ENCODE measurements at regions not wholly inside any gene's neighbourhood (a gene's known extent, or its start where the extent isn't known, plus 50 kb on each side); places are given as distances from the start of the nearest gene placed in this dataset.

- Histone ChIP-seq H3K4me3 (ENCODE audit: extremely low read depth in 1 of 4, insufficient read depth in 2 of 4, low read depth in 3 of 4, low read length in 4 of 4) (no peak overlapping the region), H3K4me2 (ENCODE audit: insufficient read depth in 1 of 2, low read depth in 2 of 2, low read length in 2 of 2) (no peak overlapping the region), H3K9ac (replicated peaks in 1 of 4; ENCODE audit: extremely low read depth in 1 of 4, low read depth in 3 of 4, low read length in 3 of 4) (no peak overlapping the region), H3K9me3 (ENCODE audit: insufficient read depth in 2 of 2, low read depth in 1 of 2, low read length in 1 of 2) (no peaks in the 10 kb centered on the region), H3K4ac (replicated peaks; ENCODE audit: insufficient read length, low read depth, low read length) (no peak overlapping the region), H4K20me1 (replicated peaks in 1 of 2; ENCODE audit: control insufficient read depth in 1 of 2, insufficient read depth in 2 of 2, low read length in 2 of 2) (no peaks in the 10 kb centered on the region), H2AFZ (ENCODE audit: low read length) (no peak overlapping the region), H3K79me1 (ENCODE audit: low read depth, low read length) (no peaks in the 10 kb centered on the region), H3K27me3 (replicated peaks in 1 of 4; ENCODE audit: control insufficient read depth in 3 of 4, extremely low read depth in 1 of 4, insufficient read depth in 3 of 4, low read length in 3 of 4) (peaks cover 0 to 3% (median 0%) of the 10 kb centered on the region in 4 experiments; a peak in 1 of 7 replicates), H2BK120ac (replicated peaks; ENCODE audit: low read depth, low read length) (no peak overlapping the region), H3K23me2 (ENCODE audit: low read depth, low read length) (no peaks in the 10 kb centered on the region), H3K79me2 (ENCODE audit: control insufficient read depth in 1 of 2, insufficient read depth in 2 of 2, low read length in 2 of 2) (no peaks in the 10 kb centered on the region), H2BK20ac (ENCODE audit: low read length) (no peak overlapping the region), H2BK15ac (ENCODE audit: low read length) (no peak overlapping the region), H3K18ac (ENCODE audit: extremely low read depth, low read length) (no peak overlapping the region), H2AK5ac (ENCODE audit: low read depth, low read length) (no peak overlapping the region), H3K14ac (ENCODE audit: insufficient read length) (no peak overlapping the region), H4K8ac (ENCODE audit: extremely low read depth, insufficient read depth, low read length) (no peak overlapping the region), H4K91ac (replicated peaks; ENCODE audit: insufficient read length, low read length) (no peak overlapping the region), H4K5ac (ENCODE audit: insufficient read length, low read depth, low read length) (no peak overlapping the region), H3K56ac (replicated peaks; ENCODE audit: insufficient read length, low read depth, low read length) (no peak overlapping the region), H3K27ac (ENCODE audit: low read depth, low read length) (no peak overlapping the region), H3K23ac (ENCODE audit: insufficient read length) (no peak overlapping the region), H2BK5ac (ENCODE audit: low read depth, low read length) (no peak overlapping the region), H2BK12ac (ENCODE audit: low read depth, low read length) (no peak overlapping the region), H3K36me3 (ENCODE audit: control insufficient read depth in 2 of 4, insufficient read depth in 4 of 4, low read length in 3 of 4) (no peaks in the 10 kb centered on the region), H3K4me1 (replicated peaks in 1 of 4; ENCODE audit: control insufficient read depth in 3 of 4, insufficient read depth in 4 of 4, low read length in 3 of 4) (no peaks in the 10 kb centered on the region; a peak in 1 of 7 replicates)
- FAIRE-seq (no peak), DNase-seq (ENCODE audit: low read depth in 1 of 2, low spot score in 2 of 2) (no peak)
- POLR2A ChIA-PET (ENCODE audit: partially characterized antibody): no interaction called here
- TF ChIP-seq SIRT6 (IDR thresholded peaks at IDR 0.05; ENCODE audit: low read length): no peak
- TF ChIP-seq RFX5 (IDR thresholded peaks at IDR 0.05; ENCODE audit: borderline replicate concordance, low read depth, low read length): no peak
- no peak for TF ChIP-seq SRF (IDR thresholded peaks at IDR 0.05; ENCODE audit: low read depth, low read length)
- TF ChIP-seq TAF1 (IDR thresholded peaks at IDR 0.05; ENCODE audit: low read depth, low read length): no peak
- TF ChIP-seq SAP30 (IDR thresholded peaks at IDR 0.05; ENCODE audit: insufficient read depth, insufficient replicate concordance, low read length): no peak
- TF ChIP-seq JUN (IDR thresholded peaks at IDR 0.05; ENCODE audit: low read depth, low read length): no peak
- TF ChIP-seq ATF2 (IDR thresholded peaks at IDR 0.05; ENCODE audit: low read length): no peak
- no peak for TF ChIP-seq HDAC6 (IDR thresholded peaks at IDR 0.05; ENCODE audit: low read depth, low read length)
- no peak for TF ChIP-seq RNF2 (IDR thresholded peaks at IDR 0.05; ENCODE audit: borderline replicate concordance, low read depth, low read length, missing control alignments, poor library complexity, severe bottlenecking)
- no peak for TF ChIP-seq JUND (IDR thresholded peaks at IDR 0.05; ENCODE audit: low read length)
- no peak for TF ChIP-seq SP4 (IDR thresholded peaks at IDR 0.05; ENCODE audit: low read length)
- no peak for TF ChIP-seq KDM4A (IDR thresholded peaks at IDR 0.05; ENCODE audit: low read depth, low read length, severe bottlenecking)
- 84% methylated on average over 4 of the region's 4 CpGs; no CpG with 5 or more reads in 1 of the 2 experiments for WGBS, 2 experiments (ENCODE audit: extremely low coverage in 1 of 2, insufficient coverage in 1 of 2, insufficient read length in 1 of 2, insufficient replicate concordance in 2 of 2, low coverage in 1 of 2, low lambda C conversion rate in 2 of 2, missing lambda C conversion rate in 1 of 2)
- CTCF ChIA-PET (ENCODE audit: partially characterized antibody): interaction anchor here (0.6 to 1.2 kb wide), 3 partner anchors 8 to 136 kb away, joined by 3 to 4 read pairs (median 3); no protein-coding TSS in a partner anchor
Measured at GRCh38 chr17:6205033-6205432, 134.9 kb downstream of the WSCD1 start.

Data from H1 (cell line).